ENCODE measurements at regions not wholly inside any gene's neighbourhood (a gene's known extent, or its start where the extent isn't known, plus 50 kb on each side); places are given as distances from the start of the nearest gene placed in this dataset.

DNA sequence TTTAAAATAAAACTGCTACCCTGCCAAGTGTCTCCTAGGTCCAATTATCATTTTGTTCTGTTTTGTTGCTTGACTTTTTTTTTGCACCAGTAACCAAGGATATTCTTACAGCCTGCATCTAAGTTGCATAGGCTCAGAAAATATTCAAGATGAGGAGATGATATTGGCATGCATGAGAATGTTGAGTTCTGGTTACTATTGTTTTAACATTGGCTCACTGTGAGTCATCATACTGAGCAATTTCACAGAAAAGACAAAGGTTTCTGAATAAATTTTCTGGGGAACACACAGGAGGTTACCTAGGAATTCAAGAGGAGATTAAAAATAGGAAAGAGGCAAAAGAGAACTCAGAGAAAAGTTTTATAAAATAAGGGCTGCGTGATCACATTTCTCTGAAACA is 84.8 kb upstream of the POU3F3 start:
- TF ChIP-seq, protein P1, sequence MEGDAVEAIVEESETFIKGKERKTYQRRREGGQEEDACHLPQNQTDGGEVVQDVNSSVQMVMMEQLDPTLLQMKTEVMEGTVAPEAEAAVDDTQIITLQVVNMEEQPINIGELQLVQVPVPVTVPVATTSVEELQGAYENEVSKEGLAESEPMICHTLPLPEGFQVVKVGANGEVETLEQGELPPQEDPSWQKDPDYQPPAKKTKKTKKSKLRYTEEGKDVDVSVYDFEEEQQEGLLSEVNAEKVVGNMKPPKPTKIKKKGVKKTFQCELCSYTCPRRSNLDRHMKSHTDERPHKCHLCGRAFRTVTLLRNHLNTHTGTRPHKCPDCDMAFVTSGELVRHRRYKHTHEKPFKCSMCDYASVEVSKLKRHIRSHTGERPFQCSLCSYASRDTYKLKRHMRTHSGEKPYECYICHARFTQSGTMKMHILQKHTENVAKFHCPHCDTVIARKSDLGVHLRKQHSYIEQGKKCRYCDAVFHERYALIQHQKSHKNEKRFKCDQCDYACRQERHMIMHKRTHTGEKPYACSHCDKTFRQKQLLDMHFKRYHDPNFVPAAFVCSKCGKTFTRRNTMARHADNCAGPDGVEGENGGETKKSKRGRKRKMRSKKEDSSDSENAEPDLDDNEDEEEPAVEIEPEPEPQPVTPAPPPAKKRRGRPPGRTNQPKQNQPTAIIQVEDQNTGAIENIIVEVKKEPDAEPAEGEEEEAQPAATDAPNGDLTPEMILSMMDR (IDR thresholded peaks at IDR 0.05): no peak
- TF ChIP-seq EZH2phosphoT487 (IDR thresholded peaks at IDR 0.05): no peak

All from neural progenitor cell (in vitro differentiated cells).